ENCODE measurements at regions not wholly inside any gene's neighbourhood (a gene's known extent, or its start where the extent isn't known, plus 50 kb on each side); places are given as distances from the start of the nearest gene placed in this dataset.
"Not testable (repeated sequence)": the region's sequence is repeated elsewhere in the genome, so short reads cannot be mapped to it uniquely, and the experiment has no call there.

- not testable (repeated sequence) for H3K4me3 ChIP-seq (replicated peaks; ENCODE audit: insufficient read depth, low read length); DNase-seq (ENCODE audit: low read depth in 1 of 2, low spot score in 1 of 2); H3K27me3 ChIP-seq (ENCODE audit: insufficient read depth, poor library complexity, severe bottlenecking); H3K27ac ChIP-seq (replicated peaks)
These were observed 215.9 kb upstream of the LRRC61 start for GRCh38 chr7:150107283-150107682.

- H3K27ac ChIP-seq (replicated peaks); DNase-seq (ENCODE audit: low read depth in 1 of 2, low spot score in 1 of 2); H3K27me3 ChIP-seq (ENCODE audit: insufficient read depth, poor library complexity, severe bottlenecking); H3K4me3 ChIP-seq (replicated peaks; ENCODE audit: insufficient read depth, low read length): not testable (repeated sequence)
These were observed 212.8 kb upstream of the LRRC61 start for GRCh38 chr7:150110375-150110820.

GRCh38 chr7:150110882-150111281 lies 212.3 kb upstream of the LRRC61 start:
- DNase-seq (ENCODE audit: low read depth in 1 of 2, low spot score in 1 of 2); H3K27ac ChIP-seq (replicated peaks); H3K27me3 ChIP-seq (ENCODE audit: insufficient read depth, poor library complexity, severe bottlenecking); H3K4me3 ChIP-seq (replicated peaks; ENCODE audit: insufficient read depth, low read length): not testable (repeated sequence)

GRCh38 chr7:150111373-150112139 lies 211.6 kb upstream of the LRRC61 start:
- H3K27ac ChIP-seq (replicated peaks); H3K27me3 ChIP-seq (ENCODE audit: insufficient read depth, poor library complexity, severe bottlenecking); DNase-seq (ENCODE audit: low read depth in 1 of 2, low spot score in 1 of 2); H3K4me3 ChIP-seq (replicated peaks; ENCODE audit: insufficient read depth, low read length): not testable (repeated sequence)

DNA sequence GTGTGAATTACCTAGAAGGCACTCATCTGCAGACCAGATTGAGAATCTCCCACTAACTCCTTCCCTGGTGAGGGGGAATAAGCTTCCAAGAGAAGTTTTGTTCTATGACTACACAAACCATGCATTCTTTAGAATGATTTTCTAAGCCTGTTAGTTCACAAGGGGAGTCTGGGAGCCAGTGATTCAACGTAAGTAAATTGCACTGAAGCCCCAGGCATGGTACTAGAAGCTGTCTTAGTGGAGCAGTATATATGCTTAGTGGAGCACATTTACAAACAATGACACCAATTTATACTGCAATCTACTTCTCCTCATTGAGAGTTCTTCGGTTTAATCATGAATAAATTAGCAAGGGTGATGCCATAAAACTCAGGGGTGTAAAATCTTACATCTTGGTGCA lies 209.9 kb upstream of the LRRC61 start:
- DNase-seq (ENCODE audit: low read depth in 1 of 2, low spot score in 1 of 2); H3K4me3 ChIP-seq (replicated peaks; ENCODE audit: insufficient read depth, low read length): not testable (repeated sequence)

GRCh38 chr7:150114591-150114990 lies 208.6 kb upstream of the LRRC61 start:
- H3K27ac ChIP-seq (replicated peaks); H3K4me3 ChIP-seq (replicated peaks; ENCODE audit: insufficient read depth, low read length); H3K27me3 ChIP-seq (ENCODE audit: insufficient read depth, poor library complexity, severe bottlenecking); DNase-seq (ENCODE audit: low read depth in 1 of 2, low spot score in 1 of 2): not testable (repeated sequence)

More for the DNA sequence above, 209.9 kb upstream of the LRRC61 start:
- not testable (repeated sequence) for H3K27ac ChIP-seq (replicated peaks); H3K27me3 ChIP-seq (ENCODE audit: insufficient read depth, poor library complexity, severe bottlenecking)

GRCh38 chr7:150119966-150120365 lies 203.2 kb upstream of the LRRC61 start:
- not testable (repeated sequence) for H3K27ac ChIP-seq (replicated peaks); H3K4me3 ChIP-seq (replicated peaks; ENCODE audit: insufficient read depth, low read length); DNase-seq (ENCODE audit: low read depth in 1 of 2, low spot score in 1 of 2); H3K27me3 ChIP-seq (ENCODE audit: insufficient read depth, poor library complexity, severe bottlenecking)

DNA sequence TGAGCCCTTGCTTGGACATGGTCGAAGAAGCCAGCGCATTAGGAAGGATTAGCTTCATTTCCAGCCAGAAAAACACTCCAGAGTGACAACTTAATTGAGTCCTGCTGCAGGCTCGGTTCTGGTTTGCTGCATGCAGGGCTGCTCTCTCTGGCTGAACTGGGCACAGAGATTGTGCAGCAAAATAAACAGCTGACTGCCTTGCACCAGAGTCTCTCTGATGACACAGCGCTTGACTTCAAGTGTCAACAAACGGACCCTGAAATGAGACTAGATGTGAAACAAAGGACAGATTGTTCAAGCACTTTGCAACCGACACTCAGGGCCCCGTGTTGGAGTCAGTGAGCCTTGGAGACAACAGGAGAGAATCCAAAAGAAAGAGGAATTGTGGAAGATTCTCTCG lies 197.3 kb upstream of the LRRC61 start:
- not testable (repeated sequence) for H3K4me3 ChIP-seq (replicated peaks; ENCODE audit: insufficient read depth, low read length); DNase-seq (ENCODE audit: low read depth in 1 of 2, low spot score in 1 of 2); H3K27ac ChIP-seq (replicated peaks); H3K27me3 ChIP-seq (ENCODE audit: insufficient read depth, poor library complexity, severe bottlenecking)

- not testable (repeated sequence) for H3K27me3 ChIP-seq (ENCODE audit: insufficient read depth, poor library complexity, severe bottlenecking); H3K27ac ChIP-seq (replicated peaks); DNase-seq (ENCODE audit: low read depth in 1 of 2, low spot score in 1 of 2); H3K4me3 ChIP-seq (replicated peaks; ENCODE audit: insufficient read depth, low read length)
These were observed 188.7 kb upstream of the LRRC61 start for GRCh38 chr7:150134451-150134850.

DNA sequence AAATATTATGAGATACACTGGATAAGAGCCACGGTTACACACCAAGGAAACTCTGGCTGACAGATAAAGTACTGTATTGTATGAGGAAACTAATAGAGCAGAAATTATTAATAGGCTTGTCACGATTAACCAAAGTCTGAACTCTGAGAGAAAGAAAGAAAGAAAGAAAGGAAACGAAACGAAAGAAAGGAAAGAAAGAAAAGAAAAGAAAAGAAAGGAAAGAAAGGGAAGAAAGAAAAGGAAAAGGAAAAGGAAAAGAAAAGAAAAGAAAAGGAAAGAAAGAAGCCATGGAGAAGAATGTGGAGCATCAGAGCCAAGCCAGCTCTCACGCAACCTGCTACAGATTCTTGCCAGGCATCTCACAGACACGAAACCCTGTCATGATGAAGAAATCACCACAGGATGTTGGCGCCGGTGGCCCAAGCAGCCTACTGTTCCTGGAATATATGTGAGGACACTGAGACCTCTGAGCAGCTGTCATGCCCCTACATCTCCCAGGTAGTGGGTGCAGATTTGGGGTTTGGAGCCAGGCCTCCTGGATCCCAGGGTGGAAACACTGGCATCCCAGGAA lies 187.4 kb upstream of the LRRC61 start:
- not testable (repeated sequence) for DNase-seq (ENCODE audit: low read depth in 1 of 2, low spot score in 1 of 2); H3K27ac ChIP-seq (replicated peaks); H3K4me3 ChIP-seq (replicated peaks; ENCODE audit: insufficient read depth, low read length); H3K27me3 ChIP-seq (ENCODE audit: insufficient read depth, poor library complexity, severe bottlenecking)

DNA sequence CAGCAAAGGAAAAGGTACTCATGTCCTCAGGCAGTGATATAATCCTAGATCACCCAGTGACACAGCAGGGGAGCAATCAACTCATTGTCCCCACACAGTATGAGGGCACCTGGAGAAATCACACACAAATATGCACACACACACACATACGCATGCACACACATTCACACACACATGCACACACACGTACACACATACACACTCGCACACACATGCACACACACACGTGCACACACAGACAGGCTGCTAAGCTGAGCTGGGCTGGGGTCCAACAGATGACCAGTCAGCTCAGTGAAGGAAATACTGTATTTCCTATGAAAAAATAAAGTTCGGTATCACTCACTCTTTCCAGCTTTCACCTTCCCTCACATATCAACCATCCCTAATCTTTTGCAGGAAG lies 183.3 kb upstream of the LRRC61 start:
- not testable (repeated sequence) for H3K27ac ChIP-seq (replicated peaks); DNase-seq (ENCODE audit: low read depth in 1 of 2, low spot score in 1 of 2); H3K4me3 ChIP-seq (replicated peaks; ENCODE audit: insufficient read depth, low read length); H3K27me3 ChIP-seq (ENCODE audit: insufficient read depth, poor library complexity, severe bottlenecking)

- H3K4me3 ChIP-seq (replicated peaks; ENCODE audit: insufficient read depth, low read length); DNase-seq (ENCODE audit: low read depth in 1 of 2, low spot score in 1 of 2); H3K27ac ChIP-seq (replicated peaks); H3K27me3 ChIP-seq (ENCODE audit: insufficient read depth, poor library complexity, severe bottlenecking): not testable (repeated sequence)
These were observed 181.4 kb upstream of the LRRC61 start for GRCh38 chr7:150141525-150142345.

All from HL-60 (cell line).